ENCODE measurements at regions not wholly inside any gene's neighbourhood (a gene's known extent, or its start where the extent isn't known, plus 50 kb on each side); places are given as distances from the start of the nearest gene placed in this dataset.

DNA sequence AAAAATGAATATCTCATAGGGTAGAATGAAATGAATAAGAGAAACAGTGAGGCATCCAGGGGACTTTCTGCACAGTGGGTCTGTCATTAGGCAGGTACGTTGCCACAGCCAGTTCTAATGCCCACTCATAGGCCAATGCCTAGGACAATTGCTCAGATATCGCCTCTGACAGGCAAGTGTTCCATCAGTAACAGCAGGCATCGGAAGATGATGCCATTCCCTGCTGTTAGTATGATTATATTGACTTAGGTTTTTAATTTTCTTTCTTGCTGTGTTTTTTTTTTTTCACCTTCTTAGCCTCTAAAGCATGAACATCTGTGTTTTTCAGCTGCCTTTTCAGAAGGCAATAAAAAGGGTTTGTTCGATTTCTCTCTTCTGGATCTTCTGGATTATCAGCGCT, 90.7 kb downstream of the PRL start:
- no peaks in the 10 kb centered on the region for H3K4me1 ChIP-seq (ENCODE audit: control insufficient read depth, insufficient read depth, low read length)
- CTCF ChIA-PET, result no interaction called here
- H3K4me3 ChIP-seq (ENCODE audit: low read depth in 2 of 2, low read length in 2 of 2), result no peak overlapping the region
- H3K9me3 ChIP-seq (ENCODE audit: control insufficient read depth, insufficient read depth, low read depth, low read length), result no peaks in the 10 kb centered on the region
- no peaks in the 10 kb centered on the region for H3K36me3 ChIP-seq (ENCODE audit: control insufficient read depth, insufficient read depth, low read length)
- H3K27ac ChIP-seq (ENCODE audit: low read length), result no peak overlapping the region
- intact Hi-C loops (cut with micrococcal nuclease; ENCODE audit: unreplicated experiment) (no loop called here), in situ Hi-C loops (cut with HindIII; ENCODE audit: low pct_unique_long_range_greater_than_20kb, low sequenced_read_pairs) (no loop called here)
- no TSS peak for BruUV-seq (replicated peaks)
- DNase-seq (ENCODE audit: low read depth, low spot score) (no peak), ATAC-seq (no peak)
- POLR2A ChIA-PET, result no interaction called here
- no peaks in the 10 kb centered on the region for H3K27me3 ChIP-seq (ENCODE audit: control insufficient read depth, insufficient read depth, low read length)
- TF ChIP-seq SIN3A (IDR thresholded peaks at IDR 0.05; ENCODE audit: borderline replicate concordance, insufficient read depth, low read depth, low read length), result no peak
- TF ChIP-seq, protein P1, sequence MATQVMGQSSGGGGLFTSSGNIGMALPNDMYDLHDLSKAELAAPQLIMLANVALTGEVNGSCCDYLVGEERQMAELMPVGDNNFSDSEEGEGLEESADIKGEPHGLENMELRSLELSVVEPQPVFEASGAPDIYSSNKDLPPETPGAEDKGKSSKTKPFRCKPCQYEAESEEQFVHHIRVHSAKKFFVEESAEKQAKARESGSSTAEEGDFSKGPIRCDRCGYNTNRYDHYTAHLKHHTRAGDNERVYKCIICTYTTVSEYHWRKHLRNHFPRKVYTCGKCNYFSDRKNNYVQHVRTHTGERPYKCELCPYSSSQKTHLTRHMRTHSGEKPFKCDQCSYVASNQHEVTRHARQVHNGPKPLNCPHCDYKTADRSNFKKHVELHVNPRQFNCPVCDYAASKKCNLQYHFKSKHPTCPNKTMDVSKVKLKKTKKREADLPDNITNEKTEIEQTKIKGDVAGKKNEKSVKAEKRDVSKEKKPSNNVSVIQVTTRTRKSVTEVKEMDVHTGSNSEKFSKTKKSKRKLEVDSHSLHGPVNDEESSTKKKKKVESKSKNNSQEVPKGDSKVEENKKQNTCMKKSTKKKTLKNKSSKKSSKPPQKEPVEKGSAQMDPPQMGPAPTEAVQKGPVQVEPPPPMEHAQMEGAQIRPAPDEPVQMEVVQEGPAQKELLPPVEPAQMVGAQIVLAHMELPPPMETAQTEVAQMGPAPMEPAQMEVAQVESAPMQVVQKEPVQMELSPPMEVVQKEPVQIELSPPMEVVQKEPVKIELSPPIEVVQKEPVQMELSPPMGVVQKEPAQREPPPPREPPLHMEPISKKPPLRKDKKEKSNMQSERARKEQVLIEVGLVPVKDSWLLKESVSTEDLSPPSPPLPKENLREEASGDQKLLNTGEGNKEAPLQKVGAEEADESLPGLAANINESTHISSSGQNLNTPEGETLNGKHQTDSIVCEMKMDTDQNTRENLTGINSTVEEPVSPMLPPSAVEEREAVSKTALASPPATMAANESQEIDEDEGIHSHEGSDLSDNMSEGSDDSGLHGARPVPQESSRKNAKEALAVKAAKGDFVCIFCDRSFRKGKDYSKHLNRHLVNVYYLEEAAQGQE (IDR thresholded peaks at IDR 0.05; ENCODE audit: insufficient read depth in 1 of 2, low read depth in 2 of 2, low read length in 1 of 2), result no peak
- TF ChIP-seq, protein P2, sequence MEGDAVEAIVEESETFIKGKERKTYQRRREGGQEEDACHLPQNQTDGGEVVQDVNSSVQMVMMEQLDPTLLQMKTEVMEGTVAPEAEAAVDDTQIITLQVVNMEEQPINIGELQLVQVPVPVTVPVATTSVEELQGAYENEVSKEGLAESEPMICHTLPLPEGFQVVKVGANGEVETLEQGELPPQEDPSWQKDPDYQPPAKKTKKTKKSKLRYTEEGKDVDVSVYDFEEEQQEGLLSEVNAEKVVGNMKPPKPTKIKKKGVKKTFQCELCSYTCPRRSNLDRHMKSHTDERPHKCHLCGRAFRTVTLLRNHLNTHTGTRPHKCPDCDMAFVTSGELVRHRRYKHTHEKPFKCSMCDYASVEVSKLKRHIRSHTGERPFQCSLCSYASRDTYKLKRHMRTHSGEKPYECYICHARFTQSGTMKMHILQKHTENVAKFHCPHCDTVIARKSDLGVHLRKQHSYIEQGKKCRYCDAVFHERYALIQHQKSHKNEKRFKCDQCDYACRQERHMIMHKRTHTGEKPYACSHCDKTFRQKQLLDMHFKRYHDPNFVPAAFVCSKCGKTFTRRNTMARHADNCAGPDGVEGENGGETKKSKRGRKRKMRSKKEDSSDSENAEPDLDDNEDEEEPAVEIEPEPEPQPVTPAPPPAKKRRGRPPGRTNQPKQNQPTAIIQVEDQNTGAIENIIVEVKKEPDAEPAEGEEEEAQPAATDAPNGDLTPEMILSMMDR (IDR thresholded peaks at IDR 0.05), result no peak
- TF ChIP-seq POLR2AphosphoS5 (IDR thresholded peaks at IDR 0.05; ENCODE audit: low read depth, low read length), result no peak
- TF ChIP-seq TCF7L2 (IDR thresholded peaks at IDR 0.05; ENCODE audit: low read depth, low read length), result no peak

DNA sequence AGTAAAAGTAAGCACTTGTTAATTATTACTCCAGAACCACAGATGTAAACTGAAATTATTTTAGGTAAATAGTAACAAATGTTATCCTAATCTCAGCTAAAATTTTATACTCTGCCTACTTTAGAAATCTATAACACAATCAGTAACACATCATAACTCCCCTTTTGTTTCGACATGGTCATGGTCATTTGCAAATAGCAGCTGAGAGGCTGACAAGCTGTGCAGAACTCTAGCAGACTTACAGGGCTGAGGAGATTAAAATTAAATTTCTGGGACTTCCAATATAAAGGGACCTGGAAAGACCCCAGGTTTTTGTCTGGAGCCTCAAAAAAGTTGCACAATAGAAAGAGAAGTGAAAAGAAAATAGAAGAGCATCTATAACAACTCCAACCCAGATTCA, 88.8 kb downstream of the PRL start:
- CTCF ChIA-PET, result no interaction called here
- no peaks in the 10 kb centered on the region for H3K27me3 ChIP-seq (ENCODE audit: control insufficient read depth, insufficient read depth, low read length)
- H3K27ac ChIP-seq (ENCODE audit: low read length), result no peak overlapping the region
- H3K9me3 ChIP-seq (ENCODE audit: control insufficient read depth, insufficient read depth, low read depth, low read length), result no peaks in the 10 kb centered on the region
- intact Hi-C loops (cut with micrococcal nuclease; ENCODE audit: unreplicated experiment), result no loop called here
- H3K4me1 ChIP-seq (ENCODE audit: control insufficient read depth, insufficient read depth, low read length), result no peaks in the 10 kb centered on the region
- in situ Hi-C loops (cut with HindIII; ENCODE audit: low pct_unique_long_range_greater_than_20kb, low sequenced_read_pairs), result no loop called here
- no peak for TF ChIP-seq SIN3A (IDR thresholded peaks at IDR 0.05; ENCODE audit: borderline replicate concordance, insufficient read depth, low read depth, low read length)
- no peak for TF ChIP-seq TCF7L2 (IDR thresholded peaks at IDR 0.05; ENCODE audit: low read depth, low read length)
- TF ChIP-seq, protein P1 (IDR thresholded peaks at IDR 0.05; ENCODE audit: insufficient read depth in 1 of 2, low read depth in 2 of 2, low read length in 1 of 2), result no peak
- TF ChIP-seq, protein P2 (IDR thresholded peaks at IDR 0.05), result no peak
- TF ChIP-seq POLR2AphosphoS5 (IDR thresholded peaks at IDR 0.05; ENCODE audit: low read depth, low read length), result no peak
- H3K36me3 ChIP-seq (ENCODE audit: control insufficient read depth, insufficient read depth, low read length), result no peaks in the 10 kb centered on the region
- POLR2A ChIA-PET, result no interaction called here
- ATAC-seq (no peak), DNase-seq (ENCODE audit: low read depth, low spot score) (no peak)
- no TSS peak for BruUV-seq (replicated peaks)
- H3K4me3 ChIP-seq (ENCODE audit: low read depth in 2 of 2, low read length in 2 of 2), result no peak overlapping the region
